Left ventricle myocardium inferior (tissue), 1 donor: ENCODE measurements at regions not wholly inside any gene's neighbourhood (a gene's known extent, or its start where the extent isn't known, plus 50 kb on each side); places are given as distances from the start of the nearest gene placed in this dataset.

Experiments used
- DNase-seq: peaks from one replicate; pipeline ENCODE4 v3.0.0-alpha.2; 2020
- H3K27ac ChIP-seq: fragments of 200-600 bp; replicated peaks from 2 replicates; pipeline ENCODE4 v1.8.0; 2021
- H3K27me3 ChIP-seq: fragments of 200-600 bp; 2 replicates; pipeline ENCODE4 v1.8.0; 2021; ENCODE audit warnings: low read depth
- H3K36me3 ChIP-seq: fragments of 200-600 bp; 2 replicates; pipeline ENCODE4 v1.8.0; 2021
- H3K4me1 ChIP-seq: fragments of 200-600 bp; 2 replicates; pipeline ENCODE4 v1.8.0; 2021
- H3K4me3 ChIP-seq: fragments of 200-600 bp; 2 replicates; pipeline ENCODE4 v1.8.0; 2021; ENCODE audit warnings: mild to moderate bottlenecking, moderate library complexity
- H3K9me3 ChIP-seq: fragments of 200-600 bp; replicated peaks from 2 replicates; pipeline ENCODE4 v1.8.0; 2021
- CTCF ChIP-seq: fragments of 200-600 bp; IDR thresholded peaks from 2 replicates; pipeline ENCODE4 v1.8.0; 2021; ENCODE audit warnings: antibody characterized with exemption, mild to moderate bottlenecking, borderline replicate concordance
- intact Hi-C: fragments of 100-400 bp; cut with micrococcal nuclease; formaldehyde crosslinking; loops from one replicate; pipeline ENCODE4 v1.11.0; 2022
- donor health status: DM: no; HTN: yes; CAD: no; lungs with severe emphysema.

GRCh38 chr3:19093084-19093483 lies 55.2 kb upstream of the KCNH8 start:
- no peaks in the 10 kb centered on the region for H3K27me3 ChIP-seq
- DNase-seq: no peak
- H3K9me3 ChIP-seq: peaks cover 6% of the 10 kb centered on the region
- no peak overlapping the region for H3K4me3 ChIP-seq
- H3K27ac ChIP-seq: no peak overlapping the region
- TF ChIP-seq CTCF: no peak
- H3K36me3 ChIP-seq: no peaks in the 10 kb centered on the region
- intact Hi-C loops: no loop called here
- no peaks in the 10 kb centered on the region for H3K4me1 ChIP-seq

GRCh38 chr3:19077388-19077787 lies 70.9 kb upstream of the KCNH8 start:
- TF ChIP-seq CTCF: no peak

GRCh38 chr3:19075037-19075436 lies 73.3 kb upstream of the KCNH8 start:
- DNase-seq: no peak
- intact Hi-C loops: no loop called here

More at GRCh38 chr3:19077388-19077787, 70.9 kb upstream of the KCNH8 start:
- Histone ChIP-seq H3K27me3 (no peaks in the 10 kb centered on the region), H3K27ac (no peak overlapping the region), H3K36me3 (no peaks in the 10 kb centered on the region), H3K9me3 (no peaks in the 10 kb centered on the region), H3K4me3 (no peak overlapping the region), H3K4me1 (no peaks in the 10 kb centered on the region)
- intact Hi-C loops: no loop called here
- DNase-seq: no peak

GRCh38 chr3:19074257-19074900 lies 73.9 kb upstream of the KCNH8 start:
- no peak for TF ChIP-seq CTCF
- intact Hi-C loops: no loop called here
- no peak overlapping the region for H3K27ac ChIP-seq
- DNase-seq: no peak
- H3K4me3 ChIP-seq: no peak overlapping the region
- no peaks in the 10 kb centered on the region for H3K27me3 ChIP-seq
- no peaks in the 10 kb centered on the region for H3K9me3 ChIP-seq
- no peaks in the 10 kb centered on the region for H3K36me3 ChIP-seq
- H3K4me1 ChIP-seq: no peaks in the 10 kb centered on the region

More at GRCh38 chr3:19075037-19075436, 73.3 kb upstream of the KCNH8 start:
- no peak overlapping the region for H3K4me3 ChIP-seq
- no peaks in the 10 kb centered on the region for H3K4me1 ChIP-seq
- no peak for TF ChIP-seq CTCF
- H3K9me3 ChIP-seq: no peaks in the 10 kb centered on the region
- H3K27ac ChIP-seq: no peak overlapping the region
- H3K27me3 ChIP-seq: no peaks in the 10 kb centered on the region
- H3K36me3 ChIP-seq: no peaks in the 10 kb centered on the region

GRCh38 chr3:19073341-19074105 lies 74.8 kb upstream of the KCNH8 start:
- no peaks in the 10 kb centered on the region for H3K36me3 ChIP-seq
- intact Hi-C loops: no loop called here
- no peak overlapping the region for H3K4me3 ChIP-seq
- no peaks in the 10 kb centered on the region for H3K9me3 ChIP-seq
- TF ChIP-seq CTCF: no peak
- no peaks in the 10 kb centered on the region for H3K4me1 ChIP-seq
- no peaks in the 10 kb centered on the region for H3K27me3 ChIP-seq
- no peak overlapping the region for H3K27ac ChIP-seq
- no peak for DNase-seq
